ENCODE measurements at regions not wholly inside any gene's neighbourhood (a gene's known extent, or its start where the extent isn't known, plus 50 kb on each side); places are given as distances from the start of the nearest gene placed in this dataset.

- Histone ChIP-seq H3K4me3 (ENCODE audit: extremely low read depth in 1 of 4, insufficient read depth in 2 of 4, low read depth in 3 of 4, low read length in 4 of 4) (no peak overlapping the region), H3K79me1 (ENCODE audit: low read depth, low read length) (no peaks in the 10 kb centered on the region), H4K20me1 (replicated peaks in 1 of 2; ENCODE audit: control insufficient read depth in 1 of 2, insufficient read depth in 2 of 2, low read length in 2 of 2) (no peaks in the 10 kb centered on the region), H3K23ac (ENCODE audit: insufficient read length) (no peak overlapping the region), H3K79me2 (ENCODE audit: control insufficient read depth in 1 of 2, insufficient read depth in 2 of 2, low read length in 2 of 2) (no peaks in the 10 kb centered on the region), H3K27ac (ENCODE audit: low read depth, low read length) (no peak overlapping the region), H3K9ac (replicated peaks in 1 of 4; ENCODE audit: extremely low read depth in 1 of 4, low read depth in 3 of 4, low read length in 3 of 4) (no peak overlapping the region), H4K5ac (ENCODE audit: insufficient read length, low read depth, low read length) (no peak overlapping the region), H2BK5ac (ENCODE audit: low read depth, low read length) (no peak overlapping the region), H3K36me3 (ENCODE audit: control insufficient read depth in 2 of 4, insufficient read depth in 4 of 4, low read length in 3 of 4) (no peaks in the 10 kb centered on the region), H3K56ac (replicated peaks; ENCODE audit: insufficient read length, low read depth, low read length) (no peak overlapping the region), H2BK12ac (ENCODE audit: low read depth, low read length) (no peak overlapping the region), H2BK20ac (ENCODE audit: low read length) (no peak overlapping the region), H3K23me2 (ENCODE audit: low read depth, low read length) (no peaks in the 10 kb centered on the region), H4K8ac (ENCODE audit: extremely low read depth, insufficient read depth, low read length) (no peak overlapping the region), H3K4me1 (replicated peaks in 1 of 4; ENCODE audit: control insufficient read depth in 3 of 4, insufficient read depth in 4 of 4, low read length in 3 of 4) (no peaks in the 10 kb centered on the region), H2BK15ac (ENCODE audit: low read length) (no peak overlapping the region), H3K9me3 (ENCODE audit: insufficient read depth in 2 of 2, low read depth in 1 of 2, low read length in 1 of 2) (no peaks in the 10 kb centered on the region), H4K91ac (replicated peaks; ENCODE audit: insufficient read length, low read length) (no peak overlapping the region), H3K18ac (ENCODE audit: extremely low read depth, low read length) (no peak overlapping the region), H3K14ac (ENCODE audit: insufficient read length) (no peak overlapping the region), H3K4me2 (ENCODE audit: insufficient read depth in 1 of 2, low read depth in 2 of 2, low read length in 2 of 2) (no peak overlapping the region), H3K4ac (replicated peaks; ENCODE audit: insufficient read length, low read depth, low read length) (no peak overlapping the region), H2BK120ac (replicated peaks; ENCODE audit: low read depth, low read length) (no peak overlapping the region), H2AFZ (ENCODE audit: low read length) (no peak overlapping the region), H3K27me3 (replicated peaks in 1 of 4; ENCODE audit: control insufficient read depth in 3 of 4, extremely low read depth in 1 of 4, insufficient read depth in 3 of 4, low read length in 3 of 4) (no peaks in the 10 kb centered on the region), H2AK5ac (ENCODE audit: low read depth, low read length) (no peak overlapping the region)
- DNase-seq (ENCODE audit: low read depth in 1 of 2, low spot score in 2 of 2) (no peak), FAIRE-seq (no peak)
- ChIA-PET CTCF (ENCODE audit: partially characterized antibody) (no interaction called here), POLR2A (ENCODE audit: partially characterized antibody) (no interaction called here)
- TF ChIP-seq ASH2L (IDR thresholded peaks at IDR 0.05; ENCODE audit: low read length), result no peak
- TF ChIP-seq TEAD4 (IDR thresholded peaks at IDR 0.05; ENCODE audit: low read depth, low read length), result no peak
- TF ChIP-seq CTBP2 (IDR thresholded peaks at IDR 0.05; ENCODE audit: borderline replicate concordance, insufficient read depth, insufficient read length, low read length), result no peak
- TF ChIP-seq SIN3A (conservative IDR thresholded peaks at IDR 0.05 in 1 of 2, IDR thresholded peaks at IDR 0.05 in 1 of 2; ENCODE audit: low read depth in 1 of 2, low read length in 2 of 2), result no peak
- TF ChIP-seq KDM1A (IDR thresholded peaks at IDR 0.05; ENCODE audit: borderline replicate concordance, low read length), result no peak
- TF ChIP-seq PHF8 (conservative IDR thresholded peaks at IDR 0.05; ENCODE audit: low read depth, low read length), result no peak
- no peak for TF ChIP-seq USF2 (IDR thresholded peaks at IDR 0.05; ENCODE audit: low read length)
- no peak for TF ChIP-seq HDAC6 (IDR thresholded peaks at IDR 0.05; ENCODE audit: low read depth, low read length)
- no peak for TF ChIP-seq RNF2 (IDR thresholded peaks at IDR 0.05; ENCODE audit: borderline replicate concordance, low read depth, low read length, missing control alignments, poor library complexity, severe bottlenecking)
- no peak for TF ChIP-seq TCF12 (IDR thresholded peaks at IDR 0.05; ENCODE audit: low read depth, low read length)
- TF ChIP-seq BACH1 (IDR thresholded peaks at IDR 0.05; ENCODE audit: low read length), result no peak
- no peak for TF ChIP-seq CBX8 (IDR thresholded peaks at IDR 0.05; ENCODE audit: borderline replicate concordance, low read depth, low read length)
- no peak for TF ChIP-seq HDAC2 (IDR thresholded peaks at IDR 0.05; ENCODE audit: borderline replicate concordance in 1 of 2, low read depth in 2 of 2, low read length in 2 of 2)
- no peak for TF ChIP-seq TAF1 (IDR thresholded peaks at IDR 0.05; ENCODE audit: low read depth, low read length)
- no peak for TF ChIP-seq MAFK (IDR thresholded peaks at IDR 0.05; ENCODE audit: low read depth, low read length)
Observed at GRCh38 chr4:14043203-14043602, 415.7 kb upstream of the BOD1L1 start.

All from H1 (cell line).